ENCODE measurements at regions not wholly inside any gene's neighbourhood (a gene's known extent, or its start where the extent isn't known, plus 50 kb on each side); places are given as distances from the start of the nearest gene placed in this dataset.

GRCh38 chr6:112774319-112774718, 427.2 kb downstream of the RFPL4B start:
- ChIA-PET POLR2A (no interaction called here), CTCF (no interaction called here)
- in situ Hi-C loops (cut with HindIII; ENCODE audit: low pct_unique_long_range_greater_than_20kb, low sequenced_read_pairs) (no loop called here), intact Hi-C loops (cut with micrococcal nuclease; ENCODE audit: unreplicated experiment) (no loop called here)
- no peaks in the 10 kb centered on the region for H3K9me3 ChIP-seq (ENCODE audit: control insufficient read depth, insufficient read depth, low read depth, low read length)
- ATAC-seq (no peak), DNase-seq (ENCODE audit: low read depth, low spot score) (no peak)
- no peak overlapping the region for H3K27ac ChIP-seq (ENCODE audit: low read length)
- no peaks in the 10 kb centered on the region for H3K4me1 ChIP-seq (ENCODE audit: control insufficient read depth, insufficient read depth, low read length)
- no peaks in the 10 kb centered on the region for H3K27me3 ChIP-seq (ENCODE audit: control insufficient read depth, insufficient read depth, low read length)
- no peak overlapping the region for H3K4me3 ChIP-seq (ENCODE audit: low read depth in 2 of 2, low read length in 2 of 2)
- TF ChIP-seq CTCF (IDR thresholded peaks at IDR 0.05) (no peak), POLR2AphosphoS5 (IDR thresholded peaks at IDR 0.05; ENCODE audit: low read depth, low read length) (no peak), TCF7L2 (IDR thresholded peaks at IDR 0.05; ENCODE audit: low read depth, low read length) (no peak), REST (IDR thresholded peaks at IDR 0.05; ENCODE audit: insufficient read depth in 1 of 2, low read depth in 2 of 2, low read length in 1 of 2) (no peak)
- no peaks in the 10 kb centered on the region for H3K36me3 ChIP-seq (ENCODE audit: control insufficient read depth, insufficient read depth, low read length)
- no TSS peak for BruUV-seq (replicated peaks)

GRCh38 chr6:112780498-112781096, 433.5 kb downstream of the RFPL4B start:
- in situ Hi-C loops (cut with HindIII; ENCODE audit: low pct_unique_long_range_greater_than_20kb, low sequenced_read_pairs) (no loop called here), intact Hi-C loops (cut with micrococcal nuclease; ENCODE audit: unreplicated experiment) (loop anchor here (5.0 to 10.0 kb wide), 3 partner anchors 504 to 1097 kb away; partner anchors contain the start of gene MARCKS)
- Histone ChIP-seq H3K9me3 (ENCODE audit: control insufficient read depth, insufficient read depth, low read depth, low read length) (no peaks in the 10 kb centered on the region), H3K4me1 (ENCODE audit: control insufficient read depth, insufficient read depth, low read length) (no peaks in the 10 kb centered on the region), H3K27ac (ENCODE audit: low read length) (no peak overlapping the region; the same call in 1 of the 2 replicates), H3K36me3 (ENCODE audit: control insufficient read depth, insufficient read depth, low read length) (no peaks in the 10 kb centered on the region), H3K4me3 (ENCODE audit: low read depth in 2 of 2, low read length in 2 of 2) (no peak overlapping the region), H3K27me3 (ENCODE audit: control insufficient read depth, insufficient read depth, low read length) (no peaks in the 10 kb centered on the region)
- BruUV-seq (replicated peaks) = no TSS peak
- CTCF ChIA-PET = no interaction called here
- peak; percentile 91 for ATAC-seq
- DNase-seq (ENCODE audit: low read depth, low spot score) = peak; percentile 60
- TF ChIP-seq SIN3A (IDR thresholded peaks at IDR 0.05; ENCODE audit: borderline replicate concordance, insufficient read depth, low read depth, low read length) = no peak
- no peak for TF ChIP-seq REST (IDR thresholded peaks at IDR 0.05; ENCODE audit: insufficient read depth in 1 of 2, low read depth in 2 of 2, low read length in 1 of 2)
- TF ChIP-seq CTCF (IDR thresholded peaks at IDR 0.05) = peak; percentile 90
- POLR2A ChIA-PET = no interaction called here
